ENCODE measurements at regions not wholly inside any gene's neighbourhood (a gene's known extent, or its start where the extent isn't known, plus 50 kb on each side); places are given as distances from the start of the nearest gene placed in this dataset.

DNA sequence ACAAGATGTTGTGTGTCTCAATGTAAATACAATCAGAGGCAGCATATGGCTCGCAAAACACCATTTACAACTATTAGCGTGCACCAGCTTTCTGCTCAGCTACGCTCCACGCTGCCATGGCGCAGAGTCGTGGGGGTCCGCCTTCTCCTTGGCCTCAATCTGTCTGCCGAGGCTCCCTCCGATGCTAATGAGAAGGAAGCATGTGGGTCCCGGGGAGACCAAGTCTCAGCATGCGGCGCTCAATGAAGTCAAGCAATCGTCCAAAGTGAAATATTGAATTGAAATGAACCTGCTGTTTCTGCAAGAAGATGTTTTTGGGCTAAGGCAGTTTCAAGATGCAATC, 228.9 kb downstream of the TOMM20 start:
- TF ChIP-seq, protein P1, sequence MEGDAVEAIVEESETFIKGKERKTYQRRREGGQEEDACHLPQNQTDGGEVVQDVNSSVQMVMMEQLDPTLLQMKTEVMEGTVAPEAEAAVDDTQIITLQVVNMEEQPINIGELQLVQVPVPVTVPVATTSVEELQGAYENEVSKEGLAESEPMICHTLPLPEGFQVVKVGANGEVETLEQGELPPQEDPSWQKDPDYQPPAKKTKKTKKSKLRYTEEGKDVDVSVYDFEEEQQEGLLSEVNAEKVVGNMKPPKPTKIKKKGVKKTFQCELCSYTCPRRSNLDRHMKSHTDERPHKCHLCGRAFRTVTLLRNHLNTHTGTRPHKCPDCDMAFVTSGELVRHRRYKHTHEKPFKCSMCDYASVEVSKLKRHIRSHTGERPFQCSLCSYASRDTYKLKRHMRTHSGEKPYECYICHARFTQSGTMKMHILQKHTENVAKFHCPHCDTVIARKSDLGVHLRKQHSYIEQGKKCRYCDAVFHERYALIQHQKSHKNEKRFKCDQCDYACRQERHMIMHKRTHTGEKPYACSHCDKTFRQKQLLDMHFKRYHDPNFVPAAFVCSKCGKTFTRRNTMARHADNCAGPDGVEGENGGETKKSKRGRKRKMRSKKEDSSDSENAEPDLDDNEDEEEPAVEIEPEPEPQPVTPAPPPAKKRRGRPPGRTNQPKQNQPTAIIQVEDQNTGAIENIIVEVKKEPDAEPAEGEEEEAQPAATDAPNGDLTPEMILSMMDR (IDR thresholded peaks at IDR 0.05), result no peak
- TF ChIP-seq POLR2A (IDR thresholded peaks at IDR 0.05), result no peak

All from transverse colon (tissue), 3 donors.